HG02884 (cell line): ENCODE measurements at regions not wholly inside any gene's neighbourhood (a gene's known extent, or its start where the extent isn't known, plus 50 kb on each side); places are given as distances from the start of the nearest gene placed in this dataset.
"Not testable (repeated sequence)": the region's sequence is repeated elsewhere in the genome, so short reads cannot be mapped to it uniquely, and the experiment has no call there.

Experiments
- ATAC-seq: cut with Tn5 transposase; IDR thresholded peaks from one replicate; pipeline ENCODE4 v1.9.1; 2021; ENCODE audit warnings: mild to moderate bottlenecking, moderate library complexity; ENCODE audit not compliant: unreplicated experiment

GRCh38 chr9:66764799-66765493 lies 135.6 kb upstream of the ZNF658 start:
- ATAC-seq, result peak; percentile 98

DNA sequence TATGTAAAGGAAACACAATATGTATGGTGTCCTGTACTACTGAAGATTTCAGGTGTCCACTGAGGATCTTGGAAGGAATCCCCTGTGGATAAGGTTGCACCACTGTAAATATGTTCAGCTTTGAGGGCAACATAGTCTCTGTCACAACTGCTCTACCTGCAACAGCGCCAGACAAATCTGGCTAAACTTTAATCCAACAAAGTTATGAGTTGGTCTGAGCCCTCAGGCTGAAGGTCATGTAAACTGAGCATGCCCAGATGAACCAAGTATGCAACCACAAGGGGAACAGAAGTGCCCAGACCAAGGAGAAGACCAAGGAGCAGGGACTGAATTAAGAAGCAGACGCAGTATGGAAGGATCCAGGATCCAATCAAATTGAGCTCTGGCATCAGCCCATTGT lies 135.0 kb upstream of the ZNF658 start:
- not testable (repeated sequence) for ATAC-seq

DNA sequence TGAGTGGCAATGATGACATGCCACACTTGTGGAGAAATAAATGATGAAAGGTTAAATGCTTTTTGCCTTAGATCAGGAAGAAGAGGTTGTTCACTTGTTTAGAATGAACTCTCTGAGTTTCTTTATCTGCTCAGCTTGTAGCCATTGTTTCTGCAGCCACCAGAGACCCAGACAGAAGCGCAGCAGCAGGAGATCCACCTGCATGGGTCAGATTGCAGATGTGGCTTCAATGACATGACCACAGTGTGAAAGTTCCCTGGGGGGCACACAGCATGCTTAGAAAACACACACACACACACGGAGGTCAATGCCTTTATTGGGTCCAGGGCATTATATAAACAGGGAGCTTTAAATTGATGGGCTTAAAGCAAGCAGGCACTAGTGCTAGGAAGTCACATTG lies 129.0 kb upstream of the ZNF658 start:
- not testable (repeated sequence) for ATAC-seq

DNA sequence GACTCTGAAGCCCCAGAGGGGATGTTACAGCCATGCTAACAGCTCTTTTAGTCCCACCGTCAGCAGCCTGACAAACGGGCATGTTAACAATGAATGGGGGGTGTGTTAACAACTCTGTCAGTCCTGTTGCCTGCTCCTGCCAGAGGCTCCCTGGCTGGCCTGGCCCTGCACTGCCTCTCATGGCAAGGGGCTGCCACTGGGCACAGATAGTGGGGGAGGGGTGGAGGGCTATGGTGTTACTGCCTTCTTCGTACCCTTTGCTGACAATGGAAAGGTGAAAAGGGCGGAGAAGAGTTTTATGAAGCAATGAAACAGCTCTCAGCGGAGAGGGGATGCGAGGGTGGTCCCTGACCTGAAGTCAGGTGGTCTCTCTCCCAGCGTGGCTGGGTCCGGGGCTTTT lies 125.9 kb upstream of the ZNF658 start:
- not testable (repeated sequence) for ATAC-seq

GRCh38 chr9:66779944-66780661 lies 120.4 kb upstream of the ZNF658 start:
- ATAC-seq, result not testable (repeated sequence)

DNA sequence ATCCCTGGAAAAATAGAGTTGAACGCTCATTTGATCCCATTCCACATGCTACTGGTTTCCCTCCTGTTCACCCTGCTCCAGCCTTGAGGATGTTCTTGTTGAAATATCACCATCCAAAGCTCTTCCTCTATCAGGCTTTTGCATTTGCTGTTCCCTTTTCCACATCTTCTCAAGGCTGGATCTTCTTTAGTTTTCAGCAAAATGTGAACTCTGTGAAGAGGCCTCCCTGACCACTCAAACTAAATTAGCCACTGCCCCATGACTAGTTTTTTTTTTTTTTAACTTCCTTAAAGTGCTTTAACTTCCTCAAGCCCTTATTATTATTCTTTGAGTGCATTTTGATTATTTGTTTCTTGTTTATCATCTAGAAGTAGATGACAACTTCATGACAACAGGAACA lies 119.3 kb upstream of the ZNF658 start:
- ATAC-seq, result not testable (repeated sequence)

DNA sequence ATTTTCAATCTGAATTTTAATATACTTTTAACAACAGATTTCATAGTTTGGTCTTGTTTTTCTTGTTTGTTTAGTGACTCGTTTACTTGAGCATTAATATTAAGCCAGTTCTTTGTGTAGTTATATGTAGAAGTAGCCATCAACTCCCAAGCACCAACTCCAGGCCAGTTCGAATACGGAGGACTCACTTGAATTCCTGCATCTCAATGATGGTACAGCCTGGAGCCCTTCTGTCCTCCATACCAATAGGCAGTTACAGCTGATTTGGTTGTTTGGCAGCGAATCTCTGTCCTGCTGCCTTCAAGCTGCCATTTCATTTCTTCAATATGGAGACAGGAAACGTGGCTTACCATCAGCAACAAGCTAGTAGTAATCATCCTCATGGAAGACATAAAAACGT lies 118.5 kb upstream of the ZNF658 start:
- ATAC-seq, result not testable (repeated sequence)

DNA sequence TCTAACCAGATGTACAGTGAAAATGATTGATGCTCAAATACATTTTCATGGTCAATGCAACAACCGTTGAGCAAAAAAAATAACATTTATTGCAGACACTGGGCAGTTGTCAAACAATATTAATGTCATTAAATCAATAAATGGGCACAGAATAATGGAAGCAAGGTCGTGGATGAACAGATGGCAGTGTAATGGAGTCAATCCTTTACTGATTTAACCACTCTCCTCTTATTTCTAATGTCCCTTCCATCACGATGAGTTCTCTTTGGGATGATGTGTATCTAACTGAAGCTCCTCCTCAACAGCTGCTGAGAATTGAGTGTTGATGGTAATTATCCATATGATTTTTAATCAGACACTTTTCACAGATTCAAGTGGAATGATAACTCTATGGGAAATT lies 114.9 kb upstream of the ZNF658 start:
- not testable (repeated sequence) for ATAC-seq

- not testable (repeated sequence) for ATAC-seq
These were observed 109.3 kb upstream of the ZNF658 start for GRCh38 chr9:66791092-66791750.

DNA sequence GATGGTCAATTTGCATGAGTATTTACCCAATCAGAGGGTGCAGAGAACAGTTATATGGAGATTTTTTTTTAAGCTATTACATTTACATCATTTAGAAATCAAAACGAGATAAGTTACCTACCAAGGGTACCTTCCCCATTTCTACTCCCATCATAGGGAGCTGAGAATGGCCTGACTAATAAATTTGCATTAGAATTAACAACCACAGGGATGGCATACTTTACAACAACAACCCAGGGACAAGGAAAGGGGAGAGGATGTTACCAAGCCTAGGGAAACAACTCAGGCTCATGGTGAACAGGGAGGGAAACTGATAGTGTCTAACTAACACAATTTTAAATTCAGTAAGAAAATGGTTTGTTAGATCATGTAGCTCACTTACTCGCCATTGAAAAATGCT lies 105.8 kb upstream of the ZNF658 start:
- not testable (repeated sequence) for ATAC-seq

DNA sequence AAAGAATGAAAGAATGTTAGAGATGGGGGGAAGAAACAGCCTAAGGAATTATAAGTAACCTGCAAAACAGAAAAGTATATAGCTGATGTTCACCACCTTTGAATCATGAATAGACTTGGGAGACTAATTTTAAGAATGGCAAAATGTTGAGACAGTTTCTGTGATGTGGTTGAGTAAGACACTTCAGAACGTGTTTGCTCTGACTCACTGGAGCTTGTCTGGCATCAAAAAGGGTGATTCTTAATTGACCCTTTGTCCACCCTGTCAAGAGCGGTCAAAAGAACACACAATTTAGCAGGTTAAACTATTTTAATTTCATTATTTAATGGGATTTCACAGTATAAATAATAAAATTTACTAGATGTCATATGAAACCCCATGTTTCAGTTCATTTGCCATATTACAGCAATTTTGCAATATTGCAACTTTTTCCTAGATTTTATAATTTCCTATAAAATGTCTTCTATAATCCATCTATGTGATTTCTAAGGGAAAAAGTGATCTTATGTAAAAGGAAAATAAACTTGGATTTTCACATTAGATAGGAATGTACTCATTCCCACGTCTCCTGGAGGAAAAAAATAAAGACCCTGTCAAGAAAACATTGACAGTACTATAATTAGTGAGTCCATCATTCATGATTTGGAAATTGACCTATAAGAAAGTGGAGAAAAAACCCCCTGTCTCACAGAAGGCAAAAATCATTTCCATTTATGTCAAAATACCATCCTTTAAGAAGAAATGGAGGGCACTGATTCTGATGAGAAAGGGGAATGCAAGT lies 104.6 kb upstream of the ZNF658 start:
- not testable (repeated sequence) for ATAC-seq

DNA sequence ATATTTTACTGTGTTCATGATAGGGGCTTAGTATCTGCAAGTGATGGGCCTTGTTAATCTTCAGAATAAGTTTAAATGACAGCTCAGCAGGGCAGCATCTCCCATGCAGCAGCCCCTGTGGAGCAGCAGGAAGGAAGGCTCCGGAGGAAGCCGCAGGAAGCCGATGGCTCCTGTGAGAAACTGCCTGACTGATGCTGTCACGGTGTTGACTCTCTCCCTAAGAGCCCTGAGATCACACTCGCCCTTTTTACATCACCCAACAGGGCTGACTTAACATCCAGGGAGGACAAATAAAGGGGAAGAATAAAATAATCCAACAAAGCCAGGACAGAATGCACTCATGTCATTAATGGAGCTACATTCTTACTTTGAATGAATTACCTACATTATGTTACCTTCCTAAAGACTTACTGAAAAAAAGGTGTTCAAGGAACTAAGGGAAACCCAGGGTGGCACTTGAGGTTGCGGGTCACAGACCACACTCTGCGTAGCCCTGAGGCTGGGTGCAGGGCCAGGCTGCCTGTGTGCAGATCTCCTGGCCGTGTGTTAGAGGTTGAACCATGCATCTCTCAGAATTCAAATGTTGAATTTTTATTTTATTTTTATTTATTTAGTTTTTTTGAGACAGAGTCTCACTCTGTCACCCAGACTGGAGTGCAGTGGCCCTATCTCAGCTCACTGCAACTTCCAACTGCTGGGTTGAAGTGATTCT lies 102.5 kb upstream of the ZNF658 start:
- ATAC-seq, result not testable (repeated sequence)

GRCh38 chr9:66803619-66804018 lies 96.9 kb upstream of the ZNF658 start:
- ATAC-seq, result not testable (repeated sequence)

- ATAC-seq, result not testable (repeated sequence)
These were observed 90.3 kb upstream of the ZNF658 start for GRCh38 chr9:66810247-66810646.

- not testable (repeated sequence) for ATAC-seq
These were observed 88.2 kb upstream of the ZNF658 start for GRCh38 chr9:66812367-66812766.

DNA sequence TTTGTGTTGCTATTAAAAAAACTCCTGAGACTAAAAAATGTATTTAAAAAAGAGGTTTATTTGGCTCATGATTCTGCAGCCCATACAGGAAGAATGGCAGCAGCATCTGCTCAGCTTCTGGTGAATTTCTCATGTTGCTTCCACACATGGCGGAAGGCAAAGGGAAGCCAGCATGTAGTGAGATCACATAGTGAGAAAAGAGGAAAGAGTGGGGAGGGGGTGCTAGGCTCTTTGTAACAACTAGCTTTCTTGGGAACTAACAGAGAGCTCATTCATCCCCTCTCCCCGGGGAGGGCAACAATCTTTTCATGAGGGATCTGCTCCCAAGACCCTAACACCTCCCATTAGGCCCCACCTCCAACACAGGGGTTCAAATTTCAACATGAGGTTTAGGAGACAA lies 87.6 kb upstream of the ZNF658 start:
- not testable (repeated sequence) for ATAC-seq

- ATAC-seq, result not testable (repeated sequence)
These were observed 86.5 kb upstream of the ZNF658 start for GRCh38 chr9:66814038-66814437.

GRCh38 chr9:66819510-66819909 lies 81.0 kb upstream of the ZNF658 start:
- not testable (repeated sequence) for ATAC-seq

GRCh38 chr9:66820014-66820660 lies 80.4 kb upstream of the ZNF658 start:
- ATAC-seq, result not testable (repeated sequence)

DNA sequence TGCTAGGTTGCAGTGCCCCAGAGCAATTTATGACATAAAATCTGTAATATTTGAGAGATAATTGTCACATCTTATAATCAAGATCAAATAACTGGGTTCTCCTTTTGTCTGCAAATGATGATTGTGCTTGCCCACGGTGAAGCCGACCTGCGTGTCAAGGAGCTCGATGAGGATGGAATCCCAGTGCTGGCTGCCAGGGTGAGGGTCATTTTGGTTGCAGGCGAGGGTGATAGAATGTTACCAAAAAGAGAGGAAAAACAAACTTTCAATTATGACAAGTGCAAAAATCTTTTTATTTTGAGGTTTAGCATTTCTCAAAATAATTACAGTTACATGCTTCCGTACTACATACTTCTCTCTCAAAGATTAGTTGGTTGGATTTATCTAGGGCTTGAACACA lies 76.4 kb upstream of the ZNF658 start:
- ATAC-seq, result not testable (repeated sequence)
